ENCODE measurements at regions not wholly inside any gene's neighbourhood (a gene's known extent, or its start where the extent isn't known, plus 50 kb on each side); places are given as distances from the start of the nearest gene placed in this dataset.

GRCh38 chr16:74030000-74030706 is 266.5 kb upstream of the PSMD7 start:
- Histone ChIP-seq H3K36me3 (ENCODE audit: low read depth) (no peaks in the 10 kb centered on the region), H3K4me3 (ENCODE audit: severe bottlenecking) (no peak overlapping the region), H3K4me1 (ENCODE audit: insufficient read depth, poor library complexity, severe bottlenecking) (no peaks in the 10 kb centered on the region), H3K27me3 (ENCODE audit: insufficient read depth, poor library complexity, severe bottlenecking) (peaks cover 74% of the 10 kb centered on the region), H3K9me3 (ENCODE audit: severe bottlenecking) (no peaks in the 10 kb centered on the region), H3K27ac (ENCODE audit: poor library complexity, severe bottlenecking) (no peak overlapping the region)
- ATAC-seq (ENCODE audit: low read depth), result no peak
- no peak for DNase-seq (ENCODE audit: low spot score)
- no peak for TF ChIP-seq CTCF (IDR thresholded peaks at IDR 0.05; ENCODE audit: poor library complexity, severe bottlenecking)

- ATAC-seq (ENCODE audit: low read depth) (no peak), DNase-seq (ENCODE audit: low spot score) (no peak)
- Histone ChIP-seq H3K4me1 (ENCODE audit: insufficient read depth, poor library complexity, severe bottlenecking) (no peaks in the 10 kb centered on the region), H3K27ac (ENCODE audit: poor library complexity, severe bottlenecking) (no peak overlapping the region), H3K27me3 (ENCODE audit: insufficient read depth, poor library complexity, severe bottlenecking) (peaks cover 74% of the 10 kb centered on the region), H3K9me3 (ENCODE audit: severe bottlenecking) (no peaks in the 10 kb centered on the region), H3K36me3 (ENCODE audit: low read depth) (no peaks in the 10 kb centered on the region), H3K4me3 (ENCODE audit: severe bottlenecking) (no peak overlapping the region)
- no peak for TF ChIP-seq CTCF (IDR thresholded peaks at IDR 0.05; ENCODE audit: poor library complexity, severe bottlenecking)
Observed at GRCh38 chr16:74029115-74029792, 267.4 kb upstream of the PSMD7 start.

DNA sequence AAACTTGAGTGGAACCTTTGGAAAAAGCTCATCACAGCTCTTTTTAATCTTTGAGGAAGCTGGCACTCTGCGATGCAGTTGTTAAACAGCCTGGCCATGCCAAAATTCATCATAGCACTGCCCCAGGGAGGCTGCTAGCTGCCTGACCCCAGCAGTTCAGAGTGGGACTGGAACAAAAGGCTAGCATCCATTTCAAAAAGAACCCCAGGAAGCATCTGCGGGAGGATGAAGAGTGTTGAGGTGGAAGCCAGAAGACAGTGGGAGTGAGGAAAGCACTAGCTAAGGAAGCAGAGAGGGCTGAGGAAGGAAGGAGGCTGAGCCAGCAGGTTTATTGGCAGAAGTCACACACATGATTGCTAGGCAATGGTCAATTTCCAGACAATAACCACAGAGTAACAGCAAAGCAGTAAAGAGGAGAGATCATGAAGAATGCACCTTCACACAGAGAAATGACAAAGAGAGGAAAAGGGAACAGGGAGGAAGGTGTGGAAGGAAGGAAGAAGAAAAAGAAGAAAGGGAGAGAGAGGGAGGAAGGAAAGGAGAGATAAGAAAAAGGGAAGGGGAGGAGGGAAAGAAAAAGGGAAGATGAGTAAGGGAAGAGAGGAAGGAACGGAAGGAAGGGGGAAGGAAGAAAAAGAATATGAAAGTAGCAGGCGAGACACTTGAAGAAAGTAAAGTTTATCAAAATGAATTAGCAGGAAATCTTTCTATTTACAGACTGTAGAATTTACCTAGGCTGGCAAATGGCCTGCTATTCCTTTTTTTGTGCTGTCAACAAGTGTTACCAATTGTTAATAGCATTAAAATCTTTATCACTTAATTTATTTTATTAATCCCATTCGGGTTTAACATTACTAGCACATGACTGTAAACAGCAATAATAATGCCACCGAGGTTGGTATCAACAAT is 270.0 kb upstream of the PSMD7 start:
- DNase-seq (ENCODE audit: low spot score) (no peak), ATAC-seq (ENCODE audit: low read depth) (no peak)
- Histone ChIP-seq H3K9me3 (ENCODE audit: severe bottlenecking) (no peaks in the 10 kb centered on the region), H3K36me3 (ENCODE audit: low read depth) (no peaks in the 10 kb centered on the region), H3K4me1 (ENCODE audit: insufficient read depth, poor library complexity, severe bottlenecking) (no peaks in the 10 kb centered on the region), H3K27me3 (ENCODE audit: insufficient read depth, poor library complexity, severe bottlenecking) (peaks cover 56% of the 10 kb centered on the region), H3K4me3 (ENCODE audit: severe bottlenecking) (no peak overlapping the region), H3K27ac (ENCODE audit: poor library complexity, severe bottlenecking) (no peak overlapping the region)
- TF ChIP-seq CTCF (IDR thresholded peaks at IDR 0.05; ENCODE audit: poor library complexity, severe bottlenecking), result no peak

- H3K4me3 ChIP-seq (ENCODE audit: severe bottlenecking), result no peak overlapping the region
- H3K27ac ChIP-seq (ENCODE audit: poor library complexity, severe bottlenecking), result no peak overlapping the region
- H3K4me1 ChIP-seq (ENCODE audit: insufficient read depth, poor library complexity, severe bottlenecking), result no peaks in the 10 kb centered on the region
- no peak for TF ChIP-seq CTCF (IDR thresholded peaks at IDR 0.05; ENCODE audit: poor library complexity, severe bottlenecking)
- no peaks in the 10 kb centered on the region for H3K36me3 ChIP-seq (ENCODE audit: low read depth)
- ATAC-seq (ENCODE audit: low read depth), result no peak
- DNase-seq (ENCODE audit: low spot score), result no peak
- H3K9me3 ChIP-seq (ENCODE audit: severe bottlenecking), result no peaks in the 10 kb centered on the region
- peaks cover 66% of the 10 kb centered on the region for H3K27me3 ChIP-seq (ENCODE audit: insufficient read depth, poor library complexity, severe bottlenecking)
Observed at GRCh38 chr16:74024953-74025352, 271.7 kb upstream of the PSMD7 start.
